ENCODE measurements at regions not wholly inside any gene's neighbourhood (a gene's known extent, or its start where the extent isn't known, plus 50 kb on each side); places are given as distances from the start of the nearest gene placed in this dataset.

DNA sequence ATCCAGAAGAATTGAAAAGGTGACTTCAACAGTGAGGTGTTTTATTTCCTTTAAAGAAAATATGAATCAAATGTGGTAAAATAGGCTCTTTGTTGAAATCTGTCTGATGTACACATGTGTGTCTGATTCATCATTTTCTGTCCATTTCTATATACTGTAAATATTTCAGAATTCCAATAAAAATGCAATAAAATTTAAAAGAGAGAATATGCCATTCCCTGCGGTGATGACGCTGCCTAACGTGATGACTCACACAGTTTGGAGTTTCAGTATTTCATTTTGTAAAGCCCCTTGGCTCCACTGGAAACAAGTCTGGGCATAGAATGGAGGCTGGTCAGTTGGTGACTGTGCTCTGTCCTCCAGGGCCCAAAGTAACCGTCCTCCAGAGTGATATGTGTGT, 482.5 kb upstream of the CDH5 start:
- DNase-seq: no peak

DNA sequence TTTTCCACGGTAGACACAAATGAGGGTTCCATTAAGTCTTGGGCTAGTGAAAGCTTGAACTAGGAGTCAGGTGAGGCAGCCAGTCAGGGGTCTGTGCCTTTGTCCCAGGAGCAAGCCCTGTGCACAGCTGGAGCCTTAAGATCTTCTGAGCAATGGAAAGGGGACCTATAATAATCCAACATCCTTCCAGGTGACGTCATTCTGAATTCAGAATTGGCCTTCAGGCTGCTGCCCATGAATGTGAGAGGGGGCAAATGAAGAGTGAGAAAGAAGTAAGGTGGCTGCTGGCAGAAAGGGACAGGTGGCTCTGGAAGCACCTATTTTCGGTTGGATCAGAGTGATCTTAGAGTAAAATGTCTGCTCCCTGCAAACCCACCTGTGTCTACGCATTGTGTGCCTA, 488.1 kb upstream of the CDH5 start:
- no peak for DNase-seq

DNA sequence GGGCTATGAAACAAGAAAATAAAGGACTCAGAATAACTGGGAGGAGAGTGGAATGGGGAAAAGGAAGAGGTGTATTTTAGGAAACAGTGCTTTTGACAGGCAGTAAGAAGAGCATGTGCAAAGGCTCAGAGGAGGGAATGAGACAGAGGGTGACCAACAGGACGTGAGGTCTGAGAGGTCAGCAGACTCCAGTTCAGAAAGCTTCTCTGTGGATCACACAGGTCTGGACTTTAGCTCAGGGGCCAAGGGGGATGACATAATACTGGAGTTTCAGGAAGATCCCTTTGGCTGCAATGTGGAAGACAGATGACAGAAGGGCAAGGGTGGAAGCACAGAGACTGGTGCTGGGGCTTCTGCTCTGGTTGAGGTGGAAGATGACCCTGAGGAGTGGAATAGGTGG, 489.9 kb upstream of the CDH5 start:
- no peak for DNase-seq

- DNase-seq: no peak
Measured at GRCh38 chr16:65876056-65876408, 490.5 kb upstream of the CDH5 start.

DNA sequence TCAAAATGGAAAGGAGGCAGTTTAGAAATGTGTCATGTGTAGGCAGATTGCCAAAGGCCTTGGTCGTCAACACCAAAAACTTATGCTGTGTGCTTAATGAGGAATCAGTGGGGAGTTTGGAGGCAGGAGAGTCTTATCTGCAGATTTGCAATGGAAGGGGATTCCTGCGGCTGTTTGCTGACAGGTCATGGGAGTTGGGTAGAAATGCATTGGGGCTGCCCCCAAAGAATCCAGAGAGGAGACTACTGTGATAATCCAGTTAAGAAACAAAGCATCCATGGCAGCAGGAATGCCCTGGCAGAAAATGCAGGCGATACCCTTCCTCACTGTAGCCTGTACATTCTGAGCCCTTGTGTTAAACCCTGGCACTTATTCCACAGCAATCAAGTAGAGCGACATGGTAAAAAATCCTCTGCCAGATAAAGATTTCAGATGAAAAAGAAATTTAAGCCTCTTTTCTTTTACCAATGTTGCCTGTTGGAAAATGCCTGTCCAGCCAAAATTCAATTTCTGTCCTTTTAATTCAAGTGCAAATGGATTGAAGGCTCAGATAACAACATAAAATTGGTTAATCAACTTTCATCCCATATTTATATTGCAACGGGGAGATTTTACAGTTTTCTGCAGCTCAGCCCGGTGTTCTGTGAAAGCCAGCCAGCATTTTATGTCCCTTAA, 491.0 kb upstream of the CDH5 start:
- no peak for DNase-seq

- DNase-seq: no peak
Measured at GRCh38 chr16:65869261-65869660, 497.2 kb upstream of the CDH5 start.

DNA sequence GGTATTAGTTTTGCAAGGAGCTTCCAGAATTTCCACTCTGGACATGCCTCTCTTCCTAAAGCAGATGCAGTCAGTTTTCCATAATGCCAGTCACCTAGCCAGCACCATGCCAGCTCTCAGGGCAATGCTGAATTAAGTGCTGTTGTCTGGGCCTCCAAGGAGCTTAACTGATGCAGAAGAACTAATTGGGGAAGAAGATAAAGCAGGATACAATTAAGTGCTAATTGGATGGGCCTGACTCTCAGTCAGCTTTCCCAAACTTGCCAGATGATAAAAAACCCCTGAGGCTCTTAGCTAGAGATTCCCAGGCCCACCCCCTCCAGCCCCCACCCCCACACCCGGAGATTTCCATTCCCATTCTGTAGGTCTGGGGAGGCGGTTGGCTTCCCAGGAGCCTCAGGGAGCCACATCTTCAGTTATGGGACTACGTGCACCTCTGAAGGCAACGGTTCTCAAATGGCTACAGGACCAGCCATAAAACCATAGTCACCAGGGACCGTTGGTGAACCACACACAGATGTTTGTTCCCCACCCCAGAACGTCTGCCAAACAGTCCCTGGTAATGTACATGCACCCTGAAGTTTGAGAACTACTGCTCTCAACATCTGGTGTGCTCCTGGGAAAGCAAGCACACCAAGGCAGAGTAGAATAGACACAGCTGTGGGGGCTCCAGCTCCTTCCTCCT, 499.1 kb upstream of the CDH5 start:
- DNase-seq: no peak

- no peak for DNase-seq
Measured at GRCh38 chr16:65863236-65863635, 503.3 kb upstream of the CDH5 start.

DNA sequence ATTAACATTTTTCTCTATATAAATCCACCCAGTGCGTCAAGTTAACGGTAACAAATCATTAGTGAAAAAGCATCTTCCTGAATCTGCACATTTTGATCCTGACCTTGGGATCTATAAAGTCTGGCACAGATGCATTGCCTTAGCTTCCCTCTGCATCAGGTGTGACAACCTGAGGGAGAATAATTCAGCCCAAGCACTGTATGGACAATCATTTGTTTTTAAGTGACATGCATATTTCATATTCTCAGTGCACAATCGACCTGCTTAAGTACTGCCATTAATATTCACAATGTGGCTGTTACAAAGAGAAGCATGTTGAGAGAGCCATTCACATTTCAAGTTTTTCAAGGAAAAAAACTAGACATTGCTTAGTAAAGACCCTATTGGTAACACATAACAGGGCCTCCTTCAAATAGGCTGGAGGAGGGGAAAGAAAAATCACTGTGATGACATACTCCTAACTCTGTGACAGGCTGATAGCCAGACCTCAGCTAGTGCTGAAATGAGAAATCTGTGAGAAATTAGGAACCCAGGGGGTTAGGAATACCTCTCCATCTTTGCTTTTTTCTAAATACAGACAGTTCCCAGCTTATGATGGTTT, 505.3 kb upstream of the CDH5 start:
- DNase-seq: no peak

DNA sequence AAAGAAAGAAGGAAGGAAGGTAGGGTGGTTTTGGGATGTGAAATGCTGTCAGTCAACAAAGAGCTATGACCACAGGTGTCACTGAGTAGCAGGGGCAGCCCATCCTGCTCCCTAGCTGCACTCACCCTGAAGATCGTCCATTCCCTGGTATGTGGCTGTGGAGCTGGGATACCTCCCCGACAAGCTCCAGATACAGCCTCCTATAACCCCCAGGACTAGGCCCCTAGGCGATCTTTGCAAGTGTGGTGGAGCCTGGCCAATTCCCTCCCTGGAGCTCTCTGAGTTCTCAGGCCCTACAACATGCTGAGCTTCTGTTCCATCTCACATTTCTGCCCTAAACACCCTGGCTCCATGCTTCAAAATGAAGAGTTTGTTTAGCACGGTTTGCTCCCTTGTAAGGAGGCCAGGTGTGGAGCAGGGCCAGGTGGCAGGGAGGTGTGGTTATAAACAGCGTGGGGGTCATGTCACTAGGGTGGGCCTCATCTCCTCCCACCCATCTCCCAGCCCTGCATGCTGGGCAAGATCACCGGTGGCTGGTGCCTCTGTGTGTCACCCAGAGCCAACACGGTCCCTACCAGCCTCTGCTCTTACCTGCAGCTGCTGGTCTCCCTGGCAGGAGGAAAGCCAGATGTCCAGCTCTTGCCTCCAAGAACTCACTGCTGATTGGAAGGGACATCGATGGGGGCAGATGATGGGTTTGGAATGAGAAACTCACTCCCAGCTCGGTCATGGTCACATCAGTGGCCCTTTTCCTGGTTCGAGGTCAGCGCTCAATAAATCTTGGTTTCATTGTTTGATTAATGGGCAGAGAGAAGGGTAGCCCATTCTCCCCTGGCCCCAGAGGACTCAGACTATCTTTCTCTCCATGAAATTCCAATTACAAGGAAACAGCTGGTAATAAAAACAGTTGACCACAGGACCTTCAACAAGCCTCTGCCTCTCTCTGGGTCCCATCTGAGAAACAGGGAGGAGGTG, 511.0 kb upstream of the CDH5 start:
- DNase-seq: no peak

- no peak for DNase-seq
Measured at GRCh38 chr16:65846210-65846602, 520.3 kb upstream of the CDH5 start.

DNA sequence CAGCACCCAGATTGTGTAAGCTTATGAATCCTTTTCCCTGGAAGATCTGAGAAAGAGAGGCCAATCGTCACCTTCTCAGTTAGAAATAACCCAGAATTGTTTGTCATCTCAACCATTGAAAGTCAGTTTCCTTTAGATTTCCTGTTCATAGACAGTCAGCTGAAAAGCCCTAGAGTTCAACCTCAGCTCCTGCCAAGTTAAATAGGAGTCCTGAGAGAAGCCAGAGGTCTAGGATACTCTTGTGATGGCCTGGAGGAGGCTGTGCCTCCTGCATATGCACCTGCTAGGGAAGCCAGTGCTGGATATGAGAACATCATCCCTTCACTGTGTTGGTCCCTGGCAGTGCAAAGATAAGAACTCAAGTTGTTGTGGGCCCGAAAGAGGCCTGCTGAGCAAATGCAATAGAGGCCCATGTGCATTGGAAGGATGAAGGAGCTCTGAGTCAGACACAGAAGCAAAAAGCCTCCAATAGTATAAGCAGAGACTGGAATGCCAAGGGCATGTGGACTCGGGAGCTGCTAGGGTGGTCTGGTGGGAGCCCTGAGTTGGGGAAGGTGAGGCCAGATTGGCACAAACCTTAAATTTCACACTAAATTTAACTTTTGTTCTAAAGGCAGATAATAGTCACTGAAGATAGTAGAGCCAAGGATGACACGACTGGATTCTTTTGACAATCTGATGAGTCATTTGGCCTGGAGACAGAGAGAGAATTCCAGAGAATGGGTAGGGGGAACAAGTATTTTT, 520.9 kb upstream of the CDH5 start:
- DNase-seq: no peak

DNA sequence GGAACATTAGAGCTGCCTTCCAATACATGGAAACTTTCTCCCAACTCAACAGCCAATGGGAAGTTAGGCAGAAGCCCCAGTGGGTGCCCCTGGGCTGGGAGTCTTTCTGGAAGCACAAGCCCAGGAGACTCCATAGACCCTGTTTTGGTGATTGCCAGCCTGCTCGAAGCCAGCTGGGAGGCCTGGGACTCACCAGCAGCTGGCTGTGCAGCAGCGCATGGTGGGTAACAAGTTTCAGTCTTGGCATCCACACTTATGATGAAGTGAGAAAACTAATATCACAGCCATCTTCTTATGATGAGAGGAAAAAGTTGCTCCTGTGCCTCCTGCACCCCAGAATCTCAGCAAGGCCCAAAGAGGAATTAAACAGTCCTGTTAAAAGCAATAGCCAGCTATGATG, 522.5 kb upstream of the CDH5 start:
- no peak for DNase-seq

GRCh38 chr16:65842067-65842466, 524.4 kb upstream of the CDH5 start:
- no peak for DNase-seq

GRCh38 chr16:65838001-65838400, 528.5 kb upstream of the CDH5 start:
- no peak for DNase-seq

- no peak for DNase-seq
Measured at GRCh38 chr16:65837464-65837863, 529.0 kb upstream of the CDH5 start.

DNA sequence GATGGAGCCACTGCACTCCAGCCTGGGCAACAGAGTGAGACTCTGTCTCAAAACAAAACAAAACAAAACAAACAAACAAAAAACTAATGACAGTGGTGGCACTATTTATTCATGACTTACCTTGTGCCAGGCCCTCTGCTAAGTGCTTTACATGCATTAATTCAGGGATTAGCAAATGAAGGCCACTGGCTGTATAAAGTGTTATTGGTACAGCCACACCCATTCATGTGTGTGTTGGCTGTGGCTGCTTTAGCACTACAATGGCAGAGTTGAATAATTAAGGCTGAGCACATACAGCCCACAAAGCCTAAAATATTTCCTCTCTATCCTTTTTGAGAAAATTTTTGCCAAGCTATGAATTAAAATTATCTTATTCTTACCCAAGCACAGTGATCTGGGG, 531.8 kb upstream of the CDH5 start:
- no peak for DNase-seq

- no peak for DNase-seq
Measured at GRCh38 chr16:65833171-65833871, 533.2 kb upstream of the CDH5 start.

- DNase-seq: no peak
Measured at GRCh38 chr16:65832679-65833078, 533.8 kb upstream of the CDH5 start.

DNA sequence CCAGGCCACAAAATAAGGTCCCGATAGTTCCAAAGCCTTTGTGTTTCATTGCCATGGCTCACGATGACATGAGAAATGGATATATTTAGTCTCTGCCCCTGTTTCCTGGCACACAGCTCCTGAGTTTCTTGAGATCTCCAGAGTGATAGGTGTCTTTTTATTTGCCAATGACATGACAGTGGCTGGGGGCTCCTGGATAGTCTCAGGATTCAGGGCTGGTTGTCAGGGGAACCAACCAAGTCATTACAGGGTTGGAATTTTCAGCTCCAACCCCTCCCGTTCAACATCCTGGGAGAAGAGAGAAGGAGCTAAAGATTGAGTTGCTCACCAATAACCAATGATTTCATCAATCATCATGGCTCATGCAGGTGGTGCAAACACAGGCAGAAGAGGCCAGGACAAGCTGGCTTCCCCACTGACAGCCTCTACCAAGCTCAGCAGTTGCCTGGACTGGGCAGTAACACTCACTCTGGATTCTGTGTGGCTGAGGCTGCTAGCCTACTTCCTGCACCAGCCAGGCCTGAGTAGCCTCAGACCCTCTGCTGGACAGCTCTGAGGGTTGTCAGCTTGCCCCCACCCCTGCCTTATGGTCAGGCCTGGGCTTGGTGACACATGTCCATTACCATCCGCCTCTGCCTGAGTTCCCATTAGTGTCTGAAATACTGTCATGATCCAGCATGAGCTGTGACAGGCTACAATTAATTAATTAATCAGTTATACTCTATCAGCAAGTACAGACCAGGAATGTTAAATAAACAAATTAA, 534.4 kb upstream of the CDH5 start:
- DNase-seq: no peak

DNA sequence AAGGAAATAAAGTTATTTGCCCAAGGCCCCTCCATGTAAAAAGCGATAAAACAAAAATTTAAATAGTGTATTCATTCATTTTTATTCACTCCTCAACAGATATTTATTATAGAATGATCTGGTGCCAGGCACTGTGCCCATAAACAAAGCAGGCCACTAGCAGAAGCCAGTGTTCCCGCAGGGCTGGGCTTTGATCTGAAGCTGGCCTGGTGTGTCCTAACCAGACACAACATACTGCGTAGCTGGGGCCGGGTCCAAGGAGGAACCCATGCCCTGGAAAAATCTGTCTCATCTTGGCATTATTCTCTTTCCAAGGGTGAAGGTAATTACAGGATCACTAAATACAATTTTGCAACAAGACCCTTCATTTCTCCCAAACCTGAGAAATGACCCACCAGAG, 537.4 kb upstream of the CDH5 start:
- no peak for DNase-seq
